ENCODE measurements at regions not wholly inside any gene's neighbourhood (a gene's known extent, or its start where the extent isn't known, plus 50 kb on each side); places are given as distances from the start of the nearest gene placed in this dataset.

GRCh38 chr2:220001751-220002150 lies 374.3 kb downstream of the SLC4A3 start:
- H3K4me1 ChIP-seq (ENCODE audit: control insufficient read depth in 2 of 3, insufficient read depth in 2 of 3, low read depth in 1 of 3, low read length in 3 of 3) = peaks cover 0 to 2% (median 0%) of the 10 kb centered on the region in 3 donors
- no peak overlapping the region for H3K4me3 ChIP-seq (ENCODE audit: low read length in 3 of 3)
- DNase-seq (no peak), FAIRE-seq (no peak)
- TF ChIP-seq CTCF (IDR thresholded peaks at IDR 0.05; ENCODE audit: borderline replicate concordance, extremely low read depth, insufficient read depth) = no peak
- intact Hi-C loops (cut with DNase I) = no loop called here
- no peaks in the 10 kb centered on the region for H3K36me3 ChIP-seq (ENCODE audit: control insufficient read depth in 2 of 3, insufficient read depth in 3 of 3, low read length in 3 of 3)
- no peak overlapping the region for H3K27ac ChIP-seq (ENCODE audit: low read depth in 2 of 2, low read length in 2 of 2)
- H3K27me3 ChIP-seq (ENCODE audit: control insufficient read depth, insufficient read depth, low read length) = no peaks in the 10 kb centered on the region
- H3K9me3 ChIP-seq (ENCODE audit: control insufficient read depth in 2 of 3, insufficient read depth in 1 of 3, low read length in 3 of 3) = no peaks in the 10 kb centered on the region
- H3K9ac ChIP-seq (ENCODE audit: low read length in 3 of 3) = no peak overlapping the region

GRCh38 chr2:220002251-220002650 lies 374.8 kb downstream of the SLC4A3 start:
- Histone ChIP-seq H3K36me3 (ENCODE audit: control insufficient read depth in 2 of 3, insufficient read depth in 3 of 3, low read length in 3 of 3) (no peaks in the 10 kb centered on the region), H3K27me3 (ENCODE audit: control insufficient read depth, insufficient read depth, low read length) (no peaks in the 10 kb centered on the region), H3K27ac (ENCODE audit: low read depth in 2 of 2, low read length in 2 of 2) (no peak overlapping the region), H3K4me3 (ENCODE audit: low read length in 3 of 3) (no peak overlapping the region), H3K9ac (ENCODE audit: low read length in 3 of 3) (no peak overlapping the region), H3K4me1 (ENCODE audit: control insufficient read depth in 2 of 3, insufficient read depth in 2 of 3, low read depth in 1 of 3, low read length in 3 of 3) (peaks cover 0 to 2% (median 0%) of the 10 kb centered on the region in 3 donors), H3K9me3 (ENCODE audit: control insufficient read depth in 2 of 3, insufficient read depth in 1 of 3, low read length in 3 of 3) (no peaks in the 10 kb centered on the region)
- intact Hi-C loops (cut with DNase I) = no loop called here
- DNase-seq = no peak
- no peak for FAIRE-seq
- TF ChIP-seq CTCF (IDR thresholded peaks at IDR 0.05; ENCODE audit: borderline replicate concordance, extremely low read depth, insufficient read depth) = no peak

- intact Hi-C loops (cut with DNase I) = no loop called here
- no peak for TF ChIP-seq CTCF (IDR thresholded peaks at IDR 0.05; ENCODE audit: borderline replicate concordance, extremely low read depth, insufficient read depth)
- no peak overlapping the region for H3K4me3 ChIP-seq (ENCODE audit: low read length in 3 of 3)
- FAIRE-seq (no peak), DNase-seq (no peak)
- H3K27ac ChIP-seq (ENCODE audit: low read depth in 2 of 2, low read length in 2 of 2) = no peak overlapping the region
- no peaks in the 10 kb centered on the region for H3K4me1 ChIP-seq (ENCODE audit: control insufficient read depth in 2 of 3, insufficient read depth in 2 of 3, low read depth in 1 of 3, low read length in 3 of 3)
- no peak overlapping the region for H3K9ac ChIP-seq (ENCODE audit: low read length in 3 of 3)
- H3K9me3 ChIP-seq (ENCODE audit: control insufficient read depth in 2 of 3, insufficient read depth in 1 of 3, low read length in 3 of 3) = no peaks in the 10 kb centered on the region
- no peaks in the 10 kb centered on the region for H3K36me3 ChIP-seq (ENCODE audit: control insufficient read depth in 2 of 3, insufficient read depth in 3 of 3, low read length in 3 of 3)
- no peaks in the 10 kb centered on the region for H3K27me3 ChIP-seq (ENCODE audit: control insufficient read depth, insufficient read depth, low read length)
Observed at GRCh38 chr2:220002699-220003098, 375.3 kb downstream of the SLC4A3 start.

GRCh38 chr2:220005362-220005761 lies 377.9 kb downstream of the SLC4A3 start:
- Histone ChIP-seq H3K36me3 (ENCODE audit: control insufficient read depth in 2 of 3, insufficient read depth in 3 of 3, low read length in 3 of 3) (no peaks in the 10 kb centered on the region), H3K4me3 (ENCODE audit: low read length in 3 of 3) (no peak overlapping the region), H3K9ac (ENCODE audit: low read length in 3 of 3) (no peak overlapping the region), H3K27ac (ENCODE audit: low read depth in 2 of 2, low read length in 2 of 2) (no peak overlapping the region), H3K4me1 (ENCODE audit: control insufficient read depth in 2 of 3, insufficient read depth in 2 of 3, low read depth in 1 of 3, low read length in 3 of 3) (no peaks in the 10 kb centered on the region), H3K27me3 (ENCODE audit: control insufficient read depth, insufficient read depth, low read length) (no peaks in the 10 kb centered on the region), H3K9me3 (ENCODE audit: control insufficient read depth in 2 of 3, insufficient read depth in 1 of 3, low read length in 3 of 3) (no peaks in the 10 kb centered on the region)
- no peak for DNase-seq
- no peak for TF ChIP-seq CTCF (IDR thresholded peaks at IDR 0.05; ENCODE audit: borderline replicate concordance, extremely low read depth, insufficient read depth)
- intact Hi-C loops (cut with DNase I) = no loop called here
- no peak for FAIRE-seq

Measured in kidney (tissue), 13 donors.